ENCODE measurements at regions not wholly inside any gene's neighbourhood (a gene's known extent, or its start where the extent isn't known, plus 50 kb on each side); places are given as distances from the start of the nearest gene placed in this dataset.

- no peak for TF ChIP-seq EZH2phosphoT487 (IDR thresholded peaks at IDR 0.05; ENCODE audit: borderline replicate concordance, low read length)
- TF ChIP-seq EZH2 (IDR thresholded peaks at IDR 0.05; ENCODE audit: low read length, unreplicated experiment): no peak
Measured at GRCh38 chr2:446963-447530, 159.2 kb upstream of the ALKAL2 start.

Measured in PC-3 (cell line).